LNCaP clone FGC (cell line): ENCODE measurements at regions not wholly inside any gene's neighbourhood (a gene's known extent, or its start where the extent isn't known, plus 50 kb on each side); places are given as distances from the start of the nearest gene placed in this dataset.

Experiments
- DNase-seq: peaks from one replicate; pipeline ENCODE4 v3.0.0-alpha.2; 2011; ENCODE audit warnings: low read depth
- H3K4me3 ChIP-seq: 2 replicates; pipeline ENCODE4 v1.5.1; 2011; ENCODE audit warnings: mild to moderate bottlenecking, low read depth, low read length, control low read depth
- TF ChIP-seq, protein P1 (sequence below): IDR thresholded peaks from 2 replicates; pipeline ENCODE4 v1.5.1; 2012; ENCODE audit warnings: mild to moderate bottlenecking; ENCODE audit not compliant: control insufficient read depth, insufficient read depth; ENCODE audit errors: extremely low read depth

DNA sequence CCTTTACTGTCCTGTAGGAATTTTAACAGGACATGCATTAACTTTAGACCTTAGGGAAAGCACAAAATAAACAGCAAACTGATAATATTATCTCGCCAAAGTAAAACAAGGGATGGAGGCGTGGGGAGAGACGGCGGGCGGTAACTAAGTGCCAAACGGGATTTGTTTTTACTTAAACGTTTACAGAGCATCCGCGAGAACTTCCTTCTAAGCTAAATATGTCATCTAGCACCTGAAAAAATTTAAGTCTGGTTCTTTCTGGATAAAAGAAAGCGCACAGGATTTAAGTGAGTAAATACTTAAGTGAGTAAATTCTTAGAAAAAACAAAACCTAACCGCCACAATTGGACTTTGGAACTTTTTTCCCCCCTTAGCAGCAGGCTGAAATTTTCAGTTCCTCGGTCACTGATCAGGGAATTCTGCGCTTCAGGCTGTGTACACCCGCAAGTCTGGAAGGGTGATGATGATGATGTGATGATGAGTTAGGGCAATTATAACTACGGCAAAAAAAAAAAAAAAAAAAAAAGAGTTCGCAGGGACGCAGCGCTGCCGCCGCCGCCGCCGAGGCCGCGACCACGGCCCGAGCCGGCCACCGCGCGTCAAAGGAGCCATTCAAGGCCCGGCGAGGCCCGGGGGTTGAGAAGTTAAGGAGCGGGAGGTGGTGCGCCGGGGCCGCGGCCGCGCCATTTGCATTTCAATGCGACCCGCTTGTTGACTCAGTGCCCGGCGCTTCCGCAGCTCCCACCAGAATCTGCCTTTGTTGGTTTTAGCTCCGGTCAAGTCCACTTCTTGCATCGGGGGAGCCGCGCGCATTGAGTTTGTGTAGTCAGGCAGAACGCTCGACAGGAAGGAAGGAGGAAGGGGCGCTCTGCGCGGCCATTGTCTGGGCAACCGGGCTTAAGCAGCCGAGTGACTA lies 108.8 kb downstream of the SPRY1 start:
- no peak overlapping the region for H3K4me3 ChIP-seq
- TF ChIP-seq, protein P1, sequence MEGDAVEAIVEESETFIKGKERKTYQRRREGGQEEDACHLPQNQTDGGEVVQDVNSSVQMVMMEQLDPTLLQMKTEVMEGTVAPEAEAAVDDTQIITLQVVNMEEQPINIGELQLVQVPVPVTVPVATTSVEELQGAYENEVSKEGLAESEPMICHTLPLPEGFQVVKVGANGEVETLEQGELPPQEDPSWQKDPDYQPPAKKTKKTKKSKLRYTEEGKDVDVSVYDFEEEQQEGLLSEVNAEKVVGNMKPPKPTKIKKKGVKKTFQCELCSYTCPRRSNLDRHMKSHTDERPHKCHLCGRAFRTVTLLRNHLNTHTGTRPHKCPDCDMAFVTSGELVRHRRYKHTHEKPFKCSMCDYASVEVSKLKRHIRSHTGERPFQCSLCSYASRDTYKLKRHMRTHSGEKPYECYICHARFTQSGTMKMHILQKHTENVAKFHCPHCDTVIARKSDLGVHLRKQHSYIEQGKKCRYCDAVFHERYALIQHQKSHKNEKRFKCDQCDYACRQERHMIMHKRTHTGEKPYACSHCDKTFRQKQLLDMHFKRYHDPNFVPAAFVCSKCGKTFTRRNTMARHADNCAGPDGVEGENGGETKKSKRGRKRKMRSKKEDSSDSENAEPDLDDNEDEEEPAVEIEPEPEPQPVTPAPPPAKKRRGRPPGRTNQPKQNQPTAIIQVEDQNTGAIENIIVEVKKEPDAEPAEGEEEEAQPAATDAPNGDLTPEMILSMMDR = no peak
- no peak for DNase-seq

DNA sequence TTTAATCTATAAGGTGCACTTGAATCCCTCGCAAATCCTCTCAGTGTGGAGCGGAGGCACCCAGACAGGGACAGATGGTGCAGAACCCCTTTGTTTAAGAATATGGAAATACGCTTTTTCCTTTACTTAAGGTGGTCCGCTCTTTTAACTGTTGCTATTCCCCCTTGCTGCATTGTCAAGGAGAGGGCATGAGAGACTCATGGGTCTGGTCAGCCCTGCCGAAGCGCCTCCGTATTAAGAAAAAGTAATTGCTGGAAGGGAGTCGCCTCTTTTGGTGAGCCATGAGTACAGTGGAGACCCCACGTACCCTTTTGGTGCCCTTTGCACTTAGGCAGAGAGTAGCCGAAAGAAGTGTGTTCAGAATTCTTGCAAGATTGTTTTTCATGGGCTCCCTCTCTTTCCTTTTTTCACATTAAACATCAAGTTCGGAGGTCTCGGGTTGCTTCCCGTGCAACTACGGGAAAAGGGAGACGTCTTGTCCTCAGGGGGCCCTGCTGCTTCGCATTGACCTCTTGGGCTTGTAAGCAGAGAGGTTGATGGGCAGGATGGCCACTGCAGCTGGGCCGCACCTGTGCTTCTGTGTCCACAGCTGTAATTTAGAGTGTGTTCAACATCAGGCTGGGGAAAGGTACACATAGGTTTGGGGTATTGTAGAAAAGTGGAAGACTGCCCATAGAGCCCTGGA lies 109.6 kb downstream of the SPRY1 start:
- TF ChIP-seq, protein P1 = no peak
- DNase-seq = no peak
- no peak overlapping the region for H3K4me3 ChIP-seq

DNA sequence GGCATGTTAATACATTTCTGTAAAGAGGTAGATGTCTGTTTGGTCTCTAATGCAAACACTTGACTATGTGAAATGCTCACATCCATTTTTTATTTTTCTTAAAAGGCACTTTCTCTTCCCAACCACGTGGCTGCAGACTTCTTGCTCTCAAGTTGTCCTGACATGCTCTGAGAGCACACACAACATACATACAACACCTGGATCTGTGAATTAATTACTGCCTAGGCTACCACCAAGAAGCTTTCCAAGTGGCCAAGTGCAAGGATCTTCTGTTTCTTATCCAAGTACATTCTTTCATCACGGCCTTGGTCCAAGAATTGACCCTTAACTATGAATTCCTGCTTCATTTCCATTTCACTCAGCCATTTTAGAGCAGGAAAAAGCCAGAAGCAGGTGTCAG lies 110.8 kb downstream of the SPRY1 start:
- DNase-seq = no peak
- no peak overlapping the region for H3K4me3 ChIP-seq
- TF ChIP-seq, protein P1 = no peak

DNA sequence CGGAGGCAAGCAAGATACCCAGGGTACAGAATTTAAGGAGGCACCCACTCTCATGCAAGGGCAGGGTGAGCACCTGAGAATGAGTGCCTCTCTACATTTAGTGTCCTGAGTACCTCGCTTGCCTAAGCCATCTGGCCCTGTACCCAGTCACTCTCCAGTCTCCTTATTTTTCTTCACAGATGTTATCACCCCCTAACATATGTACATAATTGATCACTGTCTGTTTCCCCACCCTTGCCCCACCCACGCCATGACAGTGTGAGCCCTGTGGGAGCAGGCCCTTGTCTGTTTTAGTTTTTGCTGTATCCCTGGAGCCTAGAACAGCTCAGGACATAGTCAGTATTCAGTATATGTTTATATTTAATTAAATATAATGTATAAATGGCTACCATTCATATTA lies 113.6 kb downstream of the SPRY1 start:
- DNase-seq = no peak
- TF ChIP-seq, protein P1 = no peak

DNA sequence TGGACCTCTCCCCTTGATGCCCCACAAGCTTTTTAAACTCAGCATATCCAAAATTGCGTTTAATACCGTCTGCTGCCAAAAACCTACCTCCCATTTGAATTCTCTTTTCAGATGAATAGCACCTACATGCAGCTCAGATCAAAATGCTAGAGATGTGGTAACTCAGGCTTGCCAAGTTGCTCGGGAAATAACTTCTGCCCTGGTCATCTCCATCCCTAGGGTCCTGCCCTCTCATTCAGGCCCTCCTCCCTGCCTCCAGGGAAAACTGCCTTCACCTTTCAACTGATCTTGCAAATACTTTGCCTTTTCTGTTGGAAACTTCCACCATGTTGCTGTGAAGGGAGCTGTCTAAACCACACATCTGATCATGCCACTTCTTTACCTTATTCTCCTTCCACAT lies 114.1 kb downstream of the SPRY1 start:
- H3K4me3 ChIP-seq = no peak overlapping the region
- no peak for DNase-seq
- TF ChIP-seq, protein P1 = no peak

More for the DNA sequence above, 113.6 kb downstream of the SPRY1 start:
- H3K4me3 ChIP-seq = no peak overlapping the region

DNA sequence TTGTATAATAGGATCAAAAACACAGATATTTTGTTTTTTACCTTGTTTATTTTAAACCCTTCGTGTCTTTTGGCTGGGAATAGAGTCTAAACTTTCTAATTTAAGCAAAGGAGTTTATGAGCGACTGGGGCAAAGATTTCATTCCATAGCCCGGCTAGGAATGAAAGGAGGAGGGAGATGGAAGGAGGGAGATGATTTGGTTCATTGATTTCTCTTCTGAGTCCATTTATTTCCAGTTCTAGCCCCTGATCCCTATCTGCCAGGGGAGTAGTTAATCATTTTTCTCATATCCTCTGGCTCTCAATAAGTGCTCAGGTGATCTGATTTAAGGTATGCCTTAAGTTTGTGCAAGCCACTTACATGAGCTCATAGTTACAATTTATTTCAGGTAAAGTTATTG lies 120.0 kb downstream of the SPRY1 start:
- TF ChIP-seq, protein P1 = no peak
- DNase-seq = no peak
- H3K4me3 ChIP-seq = no peak overlapping the region
